ENCODE measurements at regions not wholly inside any gene's neighbourhood (a gene's known extent, or its start where the extent isn't known, plus 50 kb on each side); places are given as distances from the start of the nearest gene placed in this dataset.
A peak's percentile ranks its signal among the peaks of the same experiment; 100 is the strongest.

DNA sequence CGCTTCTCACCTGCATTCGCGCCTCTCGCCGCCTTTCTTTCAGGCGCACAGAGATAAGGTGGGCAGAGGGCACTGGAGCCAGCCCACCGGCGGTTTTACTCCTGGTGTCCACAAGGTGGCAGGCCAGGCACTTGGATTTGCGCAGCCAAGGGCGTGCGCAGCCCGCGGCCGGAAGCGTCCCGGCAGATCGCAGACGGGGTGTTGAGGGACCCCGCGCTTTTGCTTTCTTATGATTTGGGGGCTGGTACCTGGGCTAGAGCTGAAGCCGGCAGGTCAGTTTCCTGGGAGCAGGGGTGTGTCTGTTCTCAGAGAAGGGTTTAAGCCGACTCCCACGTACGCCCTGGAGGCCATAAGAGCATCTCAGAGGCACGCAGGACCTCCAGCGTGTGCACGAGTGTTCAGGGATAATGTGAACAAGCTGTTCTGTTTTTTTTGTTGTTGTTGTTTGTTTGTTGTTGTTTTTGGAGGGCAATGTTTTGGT lies 305.6 kb upstream of the CXCR4 start:
- peaks cover 2% of the 10 kb centered on the region for H3K27me3 ChIP-seq (ENCODE audit: control insufficient read depth, insufficient read depth, low read length)
- peak overlapping the region; percentile 53 to 62 (median 53) for H3K4me3 ChIP-seq (ENCODE audit: low read length in 3 of 3)
- no peak overlapping the region for H3K9ac ChIP-seq (ENCODE audit: low read length in 3 of 3)
- peak; percentile 83 to 90 (median 87) for DNase-seq
- H3K4me1 ChIP-seq (ENCODE audit: control insufficient read depth in 2 of 3, insufficient read depth in 2 of 3, low read depth in 1 of 3, low read length in 3 of 3) = peaks cover 0 to 2% (median 0%) of the 10 kb centered on the region in 3 donors
- H3K9me3 ChIP-seq (ENCODE audit: control insufficient read depth in 2 of 3, insufficient read depth in 1 of 3, low read length in 3 of 3) = no peaks in the 10 kb centered on the region
- no peak for FAIRE-seq
- H3K36me3 ChIP-seq (ENCODE audit: control insufficient read depth in 2 of 3, insufficient read depth in 3 of 3, low read length in 3 of 3) = no peaks in the 10 kb centered on the region
- intact Hi-C loops (cut with DNase I) = no loop called here
- H3K27ac ChIP-seq (ENCODE audit: low read depth in 2 of 2, low read length in 2 of 2) = no peak overlapping the region
- peak; percentile 84 for TF ChIP-seq CTCF (IDR thresholded peaks at IDR 0.05; ENCODE audit: borderline replicate concordance, extremely low read depth, insufficient read depth)

DNA sequence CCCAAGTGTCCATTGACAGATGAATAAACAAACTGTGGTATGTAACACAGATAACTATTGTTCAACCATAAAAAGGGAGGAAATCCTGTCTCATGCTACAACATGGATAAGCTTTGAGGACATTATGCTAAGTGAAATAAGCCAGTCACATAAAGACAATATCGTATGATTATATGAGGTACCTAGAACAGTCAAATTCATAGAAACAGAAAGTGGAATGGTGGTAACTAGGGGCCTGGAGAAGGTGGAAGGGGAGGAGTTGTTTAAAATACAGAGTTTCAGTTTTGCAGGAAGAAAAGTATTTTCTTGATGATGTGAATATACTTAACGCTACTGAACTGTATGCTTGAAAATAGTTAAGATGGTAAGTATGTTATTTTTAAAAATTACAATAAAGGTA lies 304.6 kb upstream of the CXCR4 start:
- peaks cover 0 to 2% (median 0%) of the 10 kb centered on the region in 3 donors for H3K4me1 ChIP-seq (ENCODE audit: control insufficient read depth in 2 of 3, insufficient read depth in 2 of 3, low read depth in 1 of 3, low read length in 3 of 3)
- no peak overlapping the region for H3K9ac ChIP-seq (ENCODE audit: low read length in 3 of 3)
- no peaks in the 10 kb centered on the region for H3K36me3 ChIP-seq (ENCODE audit: control insufficient read depth in 2 of 3, insufficient read depth in 3 of 3, low read length in 3 of 3)
- H3K9me3 ChIP-seq (ENCODE audit: control insufficient read depth in 2 of 3, insufficient read depth in 1 of 3, low read length in 3 of 3) = no peaks in the 10 kb centered on the region
- no peak overlapping the region for H3K27ac ChIP-seq (ENCODE audit: low read depth in 2 of 2, low read length in 2 of 2)
- no peak overlapping the region for H3K4me3 ChIP-seq (ENCODE audit: low read length in 3 of 3)
- peaks cover 2% of the 10 kb centered on the region for H3K27me3 ChIP-seq (ENCODE audit: control insufficient read depth, insufficient read depth, low read length)
- intact Hi-C loops (cut with DNase I) = no loop called here
- TF ChIP-seq CTCF (IDR thresholded peaks at IDR 0.05; ENCODE audit: borderline replicate concordance, extremely low read depth, insufficient read depth) = no peak
- FAIRE-seq = no peak
- no peak for DNase-seq

DNA sequence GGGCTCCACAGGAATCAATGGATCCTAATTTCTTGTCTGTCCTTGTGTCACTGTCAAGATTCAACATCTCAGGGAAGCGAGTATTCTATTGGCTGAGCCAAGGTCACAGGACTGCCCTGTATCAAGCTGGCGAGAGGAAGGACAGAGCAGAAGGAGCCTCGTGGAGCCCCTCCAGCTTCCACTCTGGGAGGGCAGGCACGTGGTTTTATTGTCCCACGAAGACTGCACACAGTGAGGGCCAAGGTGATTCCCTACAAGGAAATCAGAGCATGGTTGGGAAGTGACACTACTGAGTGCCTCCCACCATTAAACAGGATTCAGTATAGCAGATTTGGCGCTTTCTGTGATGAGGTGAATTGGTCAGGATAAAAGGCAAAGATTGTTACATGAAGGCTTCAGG lies 302.4 kb upstream of the CXCR4 start:
- Histone ChIP-seq H3K4me1 (ENCODE audit: control insufficient read depth in 2 of 3, insufficient read depth in 2 of 3, low read depth in 1 of 3, low read length in 3 of 3) (peaks cover 0 to 2% (median 0%) of the 10 kb centered on the region in 3 donors), H3K9me3 (ENCODE audit: control insufficient read depth in 2 of 3, insufficient read depth in 1 of 3, low read length in 3 of 3) (no peaks in the 10 kb centered on the region), H3K9ac (ENCODE audit: low read length in 3 of 3) (no peak overlapping the region), H3K4me3 (ENCODE audit: low read length in 3 of 3) (no peak overlapping the region), H3K27me3 (ENCODE audit: control insufficient read depth, insufficient read depth, low read length) (peaks cover 2% of the 10 kb centered on the region), H3K27ac (ENCODE audit: low read depth in 2 of 2, low read length in 2 of 2) (no peak overlapping the region), H3K36me3 (ENCODE audit: control insufficient read depth in 2 of 3, insufficient read depth in 3 of 3, low read length in 3 of 3) (no peaks in the 10 kb centered on the region)
- FAIRE-seq (no peak), DNase-seq (no peak)
- intact Hi-C loops (cut with DNase I) = no loop called here
- TF ChIP-seq CTCF (IDR thresholded peaks at IDR 0.05; ENCODE audit: borderline replicate concordance, extremely low read depth, insufficient read depth) = no peak

GRCh38 chr2:136411946-136412345 lies 294.0 kb upstream of the CXCR4 start:
- H3K9me3 ChIP-seq (ENCODE audit: control insufficient read depth in 2 of 3, insufficient read depth in 1 of 3, low read length in 3 of 3) = no peaks in the 10 kb centered on the region
- no peaks in the 10 kb centered on the region for H3K4me1 ChIP-seq (ENCODE audit: control insufficient read depth in 2 of 3, insufficient read depth in 2 of 3, low read depth in 1 of 3, low read length in 3 of 3)
- H3K9ac ChIP-seq (ENCODE audit: low read length in 3 of 3) = no peak overlapping the region
- H3K27ac ChIP-seq (ENCODE audit: low read depth in 2 of 2, low read length in 2 of 2) = no peak overlapping the region
- FAIRE-seq = no peak
- no peaks in the 10 kb centered on the region for H3K36me3 ChIP-seq (ENCODE audit: control insufficient read depth in 2 of 3, insufficient read depth in 3 of 3, low read length in 3 of 3)
- no peak for DNase-seq
- H3K27me3 ChIP-seq (ENCODE audit: control insufficient read depth, insufficient read depth, low read length) = no peaks in the 10 kb centered on the region
- intact Hi-C loops (cut with DNase I) = no loop called here
- no peak overlapping the region for H3K4me3 ChIP-seq (ENCODE audit: low read length in 3 of 3)
- TF ChIP-seq CTCF (IDR thresholded peaks at IDR 0.05; ENCODE audit: borderline replicate concordance, extremely low read depth, insufficient read depth) = no peak

All from kidney (tissue), 13 donors.